Liver (tissue), 8 donors: ENCODE measurements at regions not wholly inside any gene's neighbourhood (a gene's known extent, or its start where the extent isn't known, plus 50 kb on each side); places are given as distances from the start of the nearest gene placed in this dataset.

Source experiments
- DNase-seq: peaks from one replicate; pipeline ENCODE4 v3.0.0-alpha.2; 2017; ENCODE audit warnings: low spot score
- H3K27ac ChIP-seq, 2 donors: one replicate each; pipeline ENCODE4 v1.7.0; 2013; ENCODE audit warnings: inconsistent platforms in 2 of 2, low read length in 2 of 2, control low read depth in 1 of 2, low read depth in 1 of 2, mild to moderate bottlenecking in 1 of 2
- H3K27me3 ChIP-seq, 4 donors: one replicate each; pipeline versions ENCODE4 v1.6.1 to v1.7.0; 2013; ENCODE audit warnings: low read length in 3 of 4, inconsistent platforms in 1 of 4, mild to moderate bottlenecking in 1 of 4, moderate library complexity in 1 of 4; ENCODE audit not compliant: control insufficient read depth in 4 of 4, insufficient read depth in 4 of 4
- H3K36me3 ChIP-seq, 4 donors: one replicate each; pipeline versions ENCODE4 v1.6.1 to v1.7.0; 2013; ENCODE audit warnings: low read length in 3 of 4, mild to moderate bottlenecking in 3 of 4, low read depth in 1 of 4, moderate library complexity in 1 of 4; ENCODE audit not compliant: control insufficient read depth in 4 of 4, insufficient read depth in 3 of 4
- H3K4me1 ChIP-seq, 4 donors: one replicate each; pipeline versions ENCODE4 v1.6.1 to v1.7.0; 2013; ENCODE audit warnings: low read length in 3 of 4, mild to moderate bottlenecking in 3 of 4, moderate library complexity in 1 of 4; ENCODE audit not compliant: control insufficient read depth in 4 of 4, insufficient read depth in 4 of 4
- H3K4me3 ChIP-seq, 3 donors: one replicate each; pipeline versions ENCODE4 v1.6.1 to v1.7.0; 2013; ENCODE audit warnings: low read length in 3 of 3, control low read depth in 1 of 3, low read depth in 1 of 3, mild to moderate bottlenecking in 1 of 3
- H3K9ac ChIP-seq, 2 donors: one replicate each; pipeline ENCODE4 v1.7.0; 2013; ENCODE audit warnings: low read length in 2 of 2, mild to moderate bottlenecking in 2 of 2, moderate library complexity in 2 of 2, control low read depth in 1 of 2, low read depth in 1 of 2
- H3K9me3 ChIP-seq, 4 donors: one replicate each; pipeline versions ENCODE4 v1.6.1 to v1.7.0; 2013; ENCODE audit warnings: low read length in 3 of 4; ENCODE audit not compliant: control insufficient read depth in 4 of 4
- CTCF ChIP-seq: fragments of 150-350 bp; IDR thresholded peaks from 2 replicates; pipeline ENCODE4 v1.5.1; 2017; ENCODE audit warnings: improper control_type of control experiment, low read depth, low read length; ENCODE audit not compliant: missing input control
- EGR1 ChIP-seq, 2 donors: IDR thresholded peaks; 2 replicates each; pipeline ENCODE4 v1.6.1; 2016 to 2018; ENCODE audit warnings: antibody characterized with exemption in 2 of 2, low read depth in 2 of 2
- FOXA1 ChIP-seq: IDR thresholded peaks from 2 replicates; pipeline ENCODE4 v1.6.1; 2016; ENCODE audit warnings: antibody characterized with exemption
- FOXA2 ChIP-seq: IDR thresholded peaks from 2 replicates; pipeline ENCODE4 v1.6.1; 2016; ENCODE audit warnings: antibody characterized with exemption
- GABPA ChIP-seq, 2 donors: IDR thresholded peaks in 1 of 2; conservative IDR thresholded peaks in 1 of 2; 2 replicates each; pipeline ENCODE4 v1.6.1; 2016; ENCODE audit warnings: antibody characterized with exemption in 2 of 2, mild to moderate bottlenecking in 1 of 2, moderate library complexity in 1 of 2
- MAX ChIP-seq: IDR thresholded peaks from 2 replicates; pipeline ENCODE4 v1.6.1; 2016; ENCODE audit warnings: antibody characterized with exemption
- NR2F2 ChIP-seq: IDR thresholded peaks from 2 replicates; pipeline ENCODE4 v1.6.1; 2016; ENCODE audit warnings: antibody characterized with exemption
- RAD21 ChIP-seq, 2 donors: IDR thresholded peaks; 2 replicates each; pipeline ENCODE4 v1.6.1; 2016; ENCODE audit warnings: antibody characterized with exemption in 2 of 2, mild to moderate bottlenecking in 2 of 2
- REST ChIP-seq: IDR thresholded peaks from 2 replicates; pipeline ENCODE4 v1.6.1; 2016; ENCODE audit warnings: antibody characterized with exemption, mild to moderate bottlenecking
- RXRA ChIP-seq, 2 donors: IDR thresholded peaks; 2 replicates each; pipeline ENCODE4 v1.6.1; 2017 to 2018; ENCODE audit warnings: antibody characterized with exemption in 2 of 2, mild to moderate bottlenecking in 1 of 2
- SP1 ChIP-seq: IDR thresholded peaks from 2 replicates; pipeline ENCODE4 v1.6.1; 2018; ENCODE audit warnings: antibody characterized with exemption, mild to moderate bottlenecking
- TAF1 ChIP-seq: conservative IDR thresholded peaks from 2 replicates; pipeline ENCODE4 v1.6.1; 2016; ENCODE audit warnings: antibody characterized with exemption, mild to moderate bottlenecking
- YY1 ChIP-seq: IDR thresholded peaks from 2 replicates; pipeline ENCODE4 v1.6.1; 2016; ENCODE audit warnings: antibody characterized with exemption, mild to moderate bottlenecking
- ZBTB33 ChIP-seq: IDR thresholded peaks from 2 replicates; pipeline ENCODE4 v1.6.1; 2016; ENCODE audit warnings: antibody characterized with exemption
- WGBS: extraction: QIAGEN DNeasy Blood & Tissue Kit; methylation state at CpG from one replicate; pipeline ENCODE4 v1.1.7; 2013; 5-methylcytosine and 5-hydroxymethylcytosine counted together
- donor health status: healthy.
- donor health status: healthy.
- donor health status: healthy.
- donor health status: healthy.
- donor health status: healthy.

- H3K9me3 ChIP-seq: no peaks in the 10 kb centered on the region
- no peaks in the 10 kb centered on the region for H3K36me3 ChIP-seq
- H3K27ac ChIP-seq: no peak overlapping the region
- DNase-seq: no peak
- H3K27me3 ChIP-seq: no peaks in the 10 kb centered on the region
- no peak overlapping the region for H3K9ac ChIP-seq
- H3K4me3 ChIP-seq: no peak overlapping the region
- WGBS: 80% methylated on average over 5 of the region's 5 CpGs
- no peaks in the 10 kb centered on the region for H3K4me1 ChIP-seq
- TF ChIP-seq YY1 (no peak), FOXA1 (no peak), MAX (no peak), SP1 (no peak), TAF1 (no peak), GABPA (IDR thresholded peaks at IDR 0.05 in 1 of 2, conservative IDR thresholded peaks at IDR 0.05 in 1 of 2) (no peak), ZBTB33 (no peak), RXRA (IDR thresholded peaks at IDR 0.05) (no peak), FOXA2 (no peak), REST (no peak), EGR1 (IDR thresholded peaks at IDR 0.05; ENCODE audit: low read depth in 2 of 2) (no peak)
Measured at GRCh38 chr12:107178776-107179175, 85.4 kb upstream of the CRY1 start.

- WGBS: 83% methylated on average over 1 of the region's 1 CpG
- DNase-seq: no peak
Measured at GRCh38 chr12:107179871-107180270, 86.5 kb upstream of the CRY1 start.

More at GRCh38 chr12:107179871-107180270, 86.5 kb upstream of the CRY1 start:
- H3K27ac ChIP-seq: no peak overlapping the region
- H3K9me3 ChIP-seq: no peaks in the 10 kb centered on the region
- no peak for TF ChIP-seq REST
- TF ChIP-seq RAD21 (IDR thresholded peaks at IDR 0.05): no peak
- no peak for TF ChIP-seq NR2F2
- TF ChIP-seq FOXA2: no peak
- TF ChIP-seq MAX: no peak
- no peak for TF ChIP-seq CTCF
- no peak for TF ChIP-seq YY1
- no peaks in the 10 kb centered on the region for H3K4me1 ChIP-seq
- H3K9ac ChIP-seq: no peak overlapping the region
- H3K4me3 ChIP-seq: no peak overlapping the region
- H3K27me3 ChIP-seq: no peaks in the 10 kb centered on the region
- no peaks in the 10 kb centered on the region for H3K36me3 ChIP-seq
